Erythroblast (primary cell): ENCODE measurements at regions not wholly inside any gene's neighbourhood (a gene's known extent, or its start where the extent isn't known, plus 50 kb on each side); places are given as distances from the start of the nearest gene placed in this dataset.

Experiments used
- GATA1 ChIP-seq: IDR thresholded peaks from 2 replicates; pipeline ENCODE4 v1.6.1; 2011; ENCODE audit warnings: low read depth, mild to moderate bottlenecking, control low read depth, low read length, moderate library complexity
- POLR2A ChIP-seq: IDR thresholded peaks from 2 replicates; pipeline ENCODE4 v1.6.1; 2011; ENCODE audit warnings: mild to moderate bottlenecking, low read length

DNA sequence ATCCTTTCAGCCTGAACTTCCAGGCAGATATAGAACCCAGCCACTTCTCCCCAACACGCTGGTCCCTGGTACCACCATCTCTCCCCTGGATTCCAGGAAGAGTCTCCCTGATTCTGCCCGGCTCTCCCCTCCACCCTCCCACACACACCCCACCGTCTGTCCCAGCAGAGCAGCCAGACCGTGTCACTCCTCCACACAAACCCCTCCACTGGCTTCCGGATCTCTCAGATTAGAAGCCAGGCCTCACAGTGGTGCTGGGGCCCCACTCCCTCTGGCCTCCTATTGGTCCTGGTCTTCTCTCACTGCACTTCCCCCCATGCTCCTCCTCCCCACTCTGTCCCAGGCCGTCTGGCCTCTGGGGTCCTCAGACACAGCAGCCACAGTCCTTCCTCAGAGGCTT, 52.4 kb upstream of the CDKN3 start:
- no peak for TF ChIP-seq POLR2A
- TF ChIP-seq GATA1, result no peak
